ENCODE measurements at regions not wholly inside any gene's neighbourhood (a gene's known extent, or its start where the extent isn't known, plus 50 kb on each side); places are given as distances from the start of the nearest gene placed in this dataset.

DNA sequence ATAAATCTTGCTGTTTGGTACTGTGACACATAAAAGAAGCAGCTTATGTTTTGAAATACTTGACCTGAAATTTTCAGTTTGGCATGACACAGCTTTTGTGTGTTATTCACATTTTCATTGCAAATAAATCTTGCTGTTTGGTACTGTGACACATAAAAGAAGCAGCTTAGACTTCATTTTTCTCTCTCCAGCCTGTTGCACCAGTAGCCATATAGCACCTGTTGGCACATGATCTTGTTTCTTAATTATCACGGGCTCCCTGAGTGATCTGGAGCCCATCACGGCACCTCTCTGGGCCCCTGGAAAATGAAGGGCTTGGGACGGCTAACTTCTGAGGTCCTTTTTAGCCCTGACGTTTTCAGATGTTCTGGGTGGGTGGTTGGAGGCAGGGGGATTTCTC lies 77.4 kb upstream of the SLCO3A1 start:
- TF ChIP-seq, protein P1, sequence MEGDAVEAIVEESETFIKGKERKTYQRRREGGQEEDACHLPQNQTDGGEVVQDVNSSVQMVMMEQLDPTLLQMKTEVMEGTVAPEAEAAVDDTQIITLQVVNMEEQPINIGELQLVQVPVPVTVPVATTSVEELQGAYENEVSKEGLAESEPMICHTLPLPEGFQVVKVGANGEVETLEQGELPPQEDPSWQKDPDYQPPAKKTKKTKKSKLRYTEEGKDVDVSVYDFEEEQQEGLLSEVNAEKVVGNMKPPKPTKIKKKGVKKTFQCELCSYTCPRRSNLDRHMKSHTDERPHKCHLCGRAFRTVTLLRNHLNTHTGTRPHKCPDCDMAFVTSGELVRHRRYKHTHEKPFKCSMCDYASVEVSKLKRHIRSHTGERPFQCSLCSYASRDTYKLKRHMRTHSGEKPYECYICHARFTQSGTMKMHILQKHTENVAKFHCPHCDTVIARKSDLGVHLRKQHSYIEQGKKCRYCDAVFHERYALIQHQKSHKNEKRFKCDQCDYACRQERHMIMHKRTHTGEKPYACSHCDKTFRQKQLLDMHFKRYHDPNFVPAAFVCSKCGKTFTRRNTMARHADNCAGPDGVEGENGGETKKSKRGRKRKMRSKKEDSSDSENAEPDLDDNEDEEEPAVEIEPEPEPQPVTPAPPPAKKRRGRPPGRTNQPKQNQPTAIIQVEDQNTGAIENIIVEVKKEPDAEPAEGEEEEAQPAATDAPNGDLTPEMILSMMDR (conservative IDR thresholded peaks at IDR 0.05; ENCODE audit: low read depth, low read length) = no peak
- TF ChIP-seq EZH2 (IDR thresholded peaks at IDR 0.05; ENCODE audit: low read length, unreplicated experiment) = no peak
